Right lobe of liver (tissue), 6 donors: ENCODE measurements at regions not wholly inside any gene's neighbourhood (a gene's known extent, or its start where the extent isn't known, plus 50 kb on each side); places are given as distances from the start of the nearest gene placed in this dataset.

Experiments used
- ATAC-seq, 4 donors: fragments of 200-7000 bp; cut with Tn5 transposase; one replicate each; pipeline ENCODE4 v1.9.1; 2020; ENCODE audit warnings: mild to moderate bottlenecking in 4 of 4, moderate library complexity in 4 of 4
- DNase-seq, 3 donors: peaks; one replicate each; pipeline ENCODE4 v3.0.0-alpha.2; 2020
- H3K27ac ChIP-seq, 3 donors: fragments of 200-600 bp; one replicate each; pipeline ENCODE4 v1.8.0; 2022
- H3K27me3 ChIP-seq, 2 donors: fragments of 200-600 bp; one replicate each; pipeline ENCODE4 v1.8.0; 2022
- H3K36me3 ChIP-seq, 4 donors: fragments of 200-600 bp; sonication (generic) in 1 of 4; one replicate each; pipeline versions ENCODE4 v1.5.1 to v1.8.0; 2017 to 2022; ENCODE audit warnings: control low read depth in 1 of 4
- H3K4me1 ChIP-seq, 4 donors: fragments of 200-600 bp; sonication (generic) in 1 of 4; one replicate each; pipeline versions ENCODE4 v1.5.1 to v1.8.0; 2017 to 2022; ENCODE audit warnings: control low read depth in 1 of 4
- H3K4me3 ChIP-seq, 3 donors: fragments of 200-600 bp; one replicate each; pipeline ENCODE4 v1.8.0; 2022
- H3K9me3 ChIP-seq, 4 donors: fragments of 200-600 bp; sonication (generic) in 1 of 4; one replicate each; pipeline versions ENCODE4 v1.5.1 to v1.8.0; 2017 to 2022; ENCODE audit warnings: control low read depth in 1 of 4
- CTCF ChIP-seq, 4 donors: fragments of 200-600 bp in 3 of 4; fragments of 450-650 bp in 1 of 4; IDR thresholded peaks; one replicate each; pipeline versions ENCODE4 v1.5.1 to v1.8.0; 2016 to 2022; ENCODE audit warnings: antibody characterized with exemption in 4 of 4, mild to moderate bottlenecking in 2 of 4
- POLR2A ChIP-seq: fragments of 450-650 bp; IDR thresholded peaks from one replicate; pipeline ENCODE4 v1.6.1; 2017; ENCODE audit warnings: antibody characterized with exemption, mild to moderate bottlenecking
- WGBS: methylation state at CpG from one replicate; pipeline ENCODE4 v1.1.6; 2018; ENCODE audit warnings: low coverage, low lambda C conversion rate; ENCODE audit not compliant: insufficient coverage; ENCODE audit errors: missing lambda C conversion rate; 5-methylcytosine and 5-hydroxymethylcytosine counted together
- intact Hi-C, 2 donors: fragments of 100-400 bp; cut with DNase I; formaldehyde crosslinking; loops; one replicate each; pipeline versions ENCODE4 v1.11.2 to v1.14.1; 2022
- small RNA-seq, 2 experiments: library from RNA; depleted of rRNA; stranded (forward); fragments of <200 nt; gene quantifications; one replicate each; pipeline ENCODE3, GENCODE V24; 2016
- donor health status: DM: no; HTN: yes; CAD: no.
- donor health status: DM: no; HTN: no; CAD: no.
- donor health status: DM: no; HTN: no; CAD: no.
- donor health status: DM: no; HTN: yes; CAD: no.
- donor health status: DM: no; HTN: yes; CAD: no.

GRCh38 chr12:67208281-67209067, 60.7 kb upstream of the CAND1 start:
- Histone ChIP-seq H3K27me3 (no peaks in the 10 kb centered on the region), H3K27ac (no peak overlapping the region), H3K9me3 (no peaks in the 10 kb centered on the region), H3K36me3 (no peaks in the 10 kb centered on the region), H3K4me1 (no peaks in the 10 kb centered on the region), H3K4me3 (no peak overlapping the region)
- TF ChIP-seq POLR2A, result no peak
- TF ChIP-seq CTCF (IDR thresholded peaks at IDR 0.05), result no peak
- no peak for ATAC-seq
- 54% methylated on average over 8 of the region's 8 CpGs for WGBS
- intact Hi-C loops, result no loop called here
- no peak for DNase-seq

- no peaks in the 10 kb centered on the region for H3K27me3 ChIP-seq
- intact Hi-C loops, result no loop called here
- WGBS, result 35% methylated on average over 4 of the region's 5 CpGs
- ATAC-seq, result no peak
- H3K9me3 ChIP-seq, result no peaks in the 10 kb centered on the region
- no peak overlapping the region for H3K27ac ChIP-seq
- TF ChIP-seq POLR2A, result no peak
- DNase-seq, result no peak
- no peaks in the 10 kb centered on the region for H3K4me1 ChIP-seq
- H3K4me3 ChIP-seq, result no peak overlapping the region
- H3K36me3 ChIP-seq, result no peaks in the 10 kb centered on the region
Observed at GRCh38 chr12:67211029-67211428, 58.1 kb upstream of the CAND1 start.

GRCh38 chr12:67211494-67211893, 57.7 kb upstream of the CAND1 start:
- Histone ChIP-seq H3K4me1 (no peaks in the 10 kb centered on the region), H3K27ac (no peak overlapping the region), H3K36me3 (no peaks in the 10 kb centered on the region), H3K4me3 (no peak overlapping the region), H3K9me3 (no peaks in the 10 kb centered on the region), H3K27me3 (no peaks in the 10 kb centered on the region)
- DNase-seq, result no peak
- TF ChIP-seq POLR2A, result no peak
- TF ChIP-seq CTCF (IDR thresholded peaks at IDR 0.05), result no peak
- 20% methylated on average over 2 of the region's 2 CpGs for WGBS
- no peak for ATAC-seq
- intact Hi-C loops, result no loop called here

- H3K9me3 ChIP-seq, result no peaks in the 10 kb centered on the region
- intact Hi-C loops, result no loop called here
- DNase-seq (no peak), ATAC-seq (no peak)
- 67% methylated on average over 6 of the region's 6 CpGs for WGBS
- H3K27me3 ChIP-seq, result no peaks in the 10 kb centered on the region
- no peaks in the 10 kb centered on the region for H3K4me1 ChIP-seq
- H3K36me3 ChIP-seq, result no peaks in the 10 kb centered on the region
- TF ChIP-seq POLR2A, result no peak
- no peak overlapping the region for H3K4me3 ChIP-seq
- H3K27ac ChIP-seq, result no peak overlapping the region
Observed at GRCh38 chr12:67217647-67218046, 51.5 kb upstream of the CAND1 start.

Small RNA genes in the stretch of these regions (small RNA-seq; reads per million reads assigned to genes)
- gene AC073530.2, result 0 reads per million in 2 experiments
